LNCAP (cell line): ENCODE measurements at regions not wholly inside any gene's neighbourhood (a gene's known extent, or its start where the extent isn't known, plus 50 kb on each side); places are given as distances from the start of the nearest gene placed in this dataset.

ENCODE experiments used
- CTCF ChIP-seq: fragments of 450-650 bp; IDR thresholded peaks from 2 replicates; pipeline ENCODE4 v1.5.1; 2017; ENCODE audit warnings: mild to moderate bottlenecking

GRCh38 chr15:47650564-47650963, 66.7 kb upstream of the SEMA6D start:
- TF ChIP-seq CTCF, result no peak

- no peak for TF ChIP-seq CTCF
Observed at GRCh38 chr15:47652328-47652727, 65.0 kb upstream of the SEMA6D start.

- TF ChIP-seq CTCF, result no peak
Observed at GRCh38 chr15:47652844-47653243, 64.5 kb upstream of the SEMA6D start.

- no peak for TF ChIP-seq CTCF
Observed at GRCh38 chr15:47661661-47662180, 55.6 kb upstream of the SEMA6D start.

GRCh38 chr15:47663101-47663500, 54.2 kb upstream of the SEMA6D start:
- TF ChIP-seq CTCF, result no peak
